Heart right ventricle (tissue), 16 donors: ENCODE measurements at regions not wholly inside any gene's neighbourhood (a gene's known extent, or its start where the extent isn't known, plus 50 kb on each side); places are given as distances from the start of the nearest gene placed in this dataset.
"Not testable (repeated sequence)": the region's sequence is repeated elsewhere in the genome, so short reads cannot be mapped to it uniquely, and the experiment has no call there.

ENCODE experiments used
- ATAC-seq, 8 donors: fragments of 200-7000 bp; cut with Tn5 transposase; one replicate each; pipeline ENCODE4 v1.9.1; 2020; ENCODE audit warnings: mild to moderate bottlenecking in 8 of 8, moderate library complexity in 8 of 8, moderate number of reproducible peaks in 1 of 8
- DNase-seq, 2 donors: peaks; one replicate each; pipeline ENCODE4 v3.0.0-alpha.2; 2020
- H3K27ac ChIP-seq, 10 donors: fragments of 200-600 bp; sonication (generic) in 2 of 10; one replicate each; pipeline versions ENCODE4 v1.5.0 to v1.8.0; 2020 to 2022; ENCODE audit warnings: mild to moderate bottlenecking in 3 of 10
- H3K27me3 ChIP-seq, 7 donors: fragments of 200-600 bp; one replicate each; pipeline ENCODE4 v1.8.0; 2021 to 2022; ENCODE audit warnings: mild to moderate bottlenecking in 2 of 7
- H3K36me3 ChIP-seq, 9 donors: fragments of 200-600 bp; sonication (generic) in 1 of 9; one replicate each; pipeline versions ENCODE4 v1.5.0 to v1.8.0; 2020 to 2022; ENCODE audit warnings: mild to moderate bottlenecking in 2 of 9
- H3K4me1 ChIP-seq, 9 donors: fragments of 200-600 bp; sonication (generic) in 1 of 9; one replicate each; pipeline versions ENCODE4 v1.5.0 to v1.8.0; 2020 to 2022; ENCODE audit warnings: mild to moderate bottlenecking in 4 of 9
- H3K4me3 ChIP-seq, 10 donors: fragments of 200-600 bp; sonication (generic) in 2 of 10; one replicate each; pipeline versions ENCODE4 v1.5.0 to v1.8.0; 2020 to 2022; ENCODE audit warnings: mild to moderate bottlenecking in 7 of 10, moderate library complexity in 2 of 10
- H3K9me3 ChIP-seq, 11 donors: fragments of 200-600 bp in 10 of 11; sonication (generic) in 2 of 11; one replicate each; pipeline versions ENCODE4 v1.5.0 to v1.8.0; 2013 to 2022; ENCODE audit warnings: mild to moderate bottlenecking in 2 of 11, control low read depth in 1 of 11, moderate library complexity in 1 of 11
- WGBS, 2 donors: extraction: QIAGEN DNeasy Blood & Tissue Kit; methylation state at CpG; one replicate each; pipeline ENCODE4 v1.1.7; 2013; ENCODE audit warnings: inconsistent platforms in 1 of 2; 5-methylcytosine and 5-hydroxymethylcytosine counted together
- intact Hi-C, 10 donors: fragments of 100-400 bp; cut with DNase I; formaldehyde crosslinking; loops; one replicate each; pipeline versions ENCODE4 v1.11.1 to v1.14.2; 2022
- TF ChIP-seq, protein P1 (sequence below), 9 donors: fragments of 200-600 bp; sonication (generic) in 2 of 9; IDR thresholded peaks; one replicate each; pipeline versions ENCODE4 v1.5.0 to v1.8.0; 2021 to 2022; ENCODE audit warnings: antibody characterized with exemption in 9 of 9, mild to moderate bottlenecking in 5 of 9, moderate library complexity in 1 of 9
- donor health status: Arrhythmogenic right ventricular cardiomyopathy.
- donor health status: ischemic (EF 13 %, LVEDD 7.1; RV severe dilation, severe dysfunction).
- donor health status: healthy with polysubstance abuse.
- donor health status: DM: no; HTN: yes; CAD: no.
- donor health status: DM: no; HTN: no; CAD: no.
- donor health status: ischemic (EF 25% LVEDD 6.9; RV normal size, moderate dysfunction).
- donor health status: ischemic (EF 25% LVEDD 5.7; RV mildly dilated, moderate dysfunction).
- donor health status: healthy.
- donor health status: DM: yes; HTN: yes; CAD: no.
- donor health status: Ischemic cardiomyopathy.
- donor health status: ischemic (EF 35%, LVEDD 5.7; RV mildly dilated, moderate dysfunction).
- donor health status: nonischemic (EF 11% LVEDD 7.7; RV severe dilation, severe dysfunction).
- donor health status: DM: yes; HTN: yes; CAD: no.
- donor health status: PGD.
- donor health status: ischemic (EF 29% LVEDD 5.4; RV normal size, mild dysfunction).
- donor health status: nonischemic (EF 23%, LVEDD 6.1; RV moderate dilation, normal function).

DNA sequence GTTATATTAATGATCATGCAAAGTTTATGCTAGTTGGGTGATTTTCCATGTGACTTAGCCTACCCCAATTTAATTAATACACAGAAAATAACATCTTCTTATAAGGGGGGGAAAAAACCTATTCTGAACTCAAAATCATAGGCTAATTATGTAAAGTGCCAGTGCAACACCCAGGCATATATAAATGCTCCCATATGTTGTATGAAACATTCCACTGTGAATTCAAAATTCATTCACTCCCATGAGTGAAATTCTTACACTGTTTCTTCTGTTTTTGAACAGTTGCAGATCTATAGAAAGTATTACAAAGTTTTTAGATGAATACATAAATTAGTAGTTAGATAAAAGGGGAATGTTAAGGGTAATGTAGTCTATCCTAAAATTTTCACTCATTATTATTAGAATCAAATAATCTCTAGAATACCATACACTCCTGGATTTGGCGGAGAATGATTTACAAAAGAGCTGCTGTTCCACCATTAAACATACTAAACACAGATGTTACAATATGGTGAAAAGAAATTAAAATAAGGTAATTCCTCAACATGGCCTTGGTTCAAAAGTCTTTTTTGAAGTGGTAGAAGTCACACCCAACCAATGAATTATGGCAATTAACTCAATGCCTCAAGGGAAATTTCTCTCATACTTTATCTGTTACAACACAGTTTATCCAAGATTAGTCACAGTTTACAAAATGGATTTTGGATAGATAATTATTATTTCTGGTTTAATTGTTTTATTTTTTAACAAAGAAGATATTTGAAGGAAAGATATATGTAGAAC lies 454.1 kb upstream of the FLRT2 start:
- 97% methylated on average over 1 of the region's 1 CpG for WGBS, 2 donors
- Histone ChIP-seq H3K27me3 (no peaks in the 10 kb centered on the region), H3K27ac (no peak overlapping the region), H3K4me1 (no peaks in the 10 kb centered on the region), H3K4me3 (no peak overlapping the region), H3K36me3 (no peaks in the 10 kb centered on the region), H3K9me3 (no peaks in the 10 kb centered on the region)
- no peak for ATAC-seq
- intact Hi-C loops = no loop called here
- no peak for DNase-seq
- TF ChIP-seq, protein P1, sequence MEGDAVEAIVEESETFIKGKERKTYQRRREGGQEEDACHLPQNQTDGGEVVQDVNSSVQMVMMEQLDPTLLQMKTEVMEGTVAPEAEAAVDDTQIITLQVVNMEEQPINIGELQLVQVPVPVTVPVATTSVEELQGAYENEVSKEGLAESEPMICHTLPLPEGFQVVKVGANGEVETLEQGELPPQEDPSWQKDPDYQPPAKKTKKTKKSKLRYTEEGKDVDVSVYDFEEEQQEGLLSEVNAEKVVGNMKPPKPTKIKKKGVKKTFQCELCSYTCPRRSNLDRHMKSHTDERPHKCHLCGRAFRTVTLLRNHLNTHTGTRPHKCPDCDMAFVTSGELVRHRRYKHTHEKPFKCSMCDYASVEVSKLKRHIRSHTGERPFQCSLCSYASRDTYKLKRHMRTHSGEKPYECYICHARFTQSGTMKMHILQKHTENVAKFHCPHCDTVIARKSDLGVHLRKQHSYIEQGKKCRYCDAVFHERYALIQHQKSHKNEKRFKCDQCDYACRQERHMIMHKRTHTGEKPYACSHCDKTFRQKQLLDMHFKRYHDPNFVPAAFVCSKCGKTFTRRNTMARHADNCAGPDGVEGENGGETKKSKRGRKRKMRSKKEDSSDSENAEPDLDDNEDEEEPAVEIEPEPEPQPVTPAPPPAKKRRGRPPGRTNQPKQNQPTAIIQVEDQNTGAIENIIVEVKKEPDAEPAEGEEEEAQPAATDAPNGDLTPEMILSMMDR (IDR thresholded peaks at IDR 0.05) = no peak

DNA sequence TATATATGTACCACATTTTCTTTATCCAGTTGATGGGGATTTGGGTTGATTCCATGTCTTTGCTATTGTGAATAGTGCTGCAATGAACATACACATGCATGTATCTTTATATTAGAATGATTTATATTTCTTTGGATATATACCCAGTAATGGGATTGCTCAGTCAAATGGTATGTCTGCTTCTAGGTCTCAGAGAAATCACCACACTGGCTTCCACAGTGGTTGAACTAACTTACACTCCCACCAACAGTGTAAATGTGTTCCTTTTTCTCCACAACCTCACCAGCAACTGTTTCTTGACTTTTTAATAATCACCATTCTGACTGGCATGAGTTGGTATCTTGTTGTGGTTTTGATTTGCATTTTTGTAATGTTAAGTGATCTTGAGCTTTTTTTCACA lies 452.2 kb upstream of the FLRT2 start:
- H3K27ac ChIP-seq, ATAC-seq, DNase-seq, H3K9me3 ChIP-seq, intact Hi-C loops, H3K4me1 ChIP-seq, H3K27me3 ChIP-seq, H3K36me3 ChIP-seq, H3K4me3 ChIP-seq: not testable (repeated sequence)

DNA sequence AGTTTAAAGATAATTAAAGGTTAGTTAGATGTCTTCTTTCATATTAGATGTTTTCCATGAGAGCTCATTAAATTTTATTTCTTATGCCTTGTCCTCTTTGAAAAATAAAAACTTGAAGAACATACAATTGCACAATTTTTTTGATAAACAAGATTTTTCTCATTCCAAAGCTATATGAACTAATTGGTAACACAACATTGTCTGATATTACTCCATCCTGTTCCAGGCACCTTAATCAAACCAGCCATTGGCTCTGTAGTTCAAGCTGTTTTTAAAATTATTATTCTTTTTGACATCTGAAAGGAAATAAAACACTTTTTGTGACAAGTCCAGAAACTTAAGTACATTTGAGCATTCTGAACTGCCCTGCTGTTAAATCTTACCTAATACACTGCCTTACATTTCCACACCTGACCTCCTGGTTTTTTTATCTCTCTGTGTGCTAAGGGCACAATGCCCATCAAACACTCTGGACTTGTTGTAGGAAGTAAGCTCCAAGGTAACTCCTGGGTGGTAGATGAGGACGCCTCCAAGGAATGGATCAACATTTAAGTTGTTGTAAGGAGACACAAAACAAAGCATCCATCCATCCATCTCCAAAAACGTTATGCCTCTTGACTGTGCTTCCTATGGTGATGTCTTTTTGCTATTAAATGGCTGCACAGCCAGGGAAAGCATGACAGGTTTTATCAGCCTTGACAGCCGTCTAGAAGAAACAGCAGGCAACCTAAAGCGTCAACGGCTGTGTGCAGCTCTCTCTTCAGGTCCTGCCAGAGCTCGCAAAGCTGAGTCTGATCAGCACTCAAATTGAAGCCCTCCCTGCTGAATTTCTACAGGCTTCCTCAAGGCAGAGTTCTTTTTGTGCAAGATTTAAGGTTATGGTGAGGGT lies 449.9 kb upstream of the FLRT2 start:
- intact Hi-C loops = no loop called here
- H3K9me3 ChIP-seq = peaks cover 0 to 4% (median 0%) of the 10 kb centered on the region in 11 donors
- no peaks in the 10 kb centered on the region for H3K4me1 ChIP-seq
- no peaks in the 10 kb centered on the region for H3K36me3 ChIP-seq
- ATAC-seq (no peak), DNase-seq (no peak)
- TF ChIP-seq, protein P1 (IDR thresholded peaks at IDR 0.05) = no peak
- 32 to 38% methylated on average over 6 of the region's 6 CpGs for WGBS, 2 donors
- H3K4me3 ChIP-seq = no peak overlapping the region
- H3K27ac ChIP-seq = no peak overlapping the region
- H3K27me3 ChIP-seq = no peaks in the 10 kb centered on the region

DNA sequence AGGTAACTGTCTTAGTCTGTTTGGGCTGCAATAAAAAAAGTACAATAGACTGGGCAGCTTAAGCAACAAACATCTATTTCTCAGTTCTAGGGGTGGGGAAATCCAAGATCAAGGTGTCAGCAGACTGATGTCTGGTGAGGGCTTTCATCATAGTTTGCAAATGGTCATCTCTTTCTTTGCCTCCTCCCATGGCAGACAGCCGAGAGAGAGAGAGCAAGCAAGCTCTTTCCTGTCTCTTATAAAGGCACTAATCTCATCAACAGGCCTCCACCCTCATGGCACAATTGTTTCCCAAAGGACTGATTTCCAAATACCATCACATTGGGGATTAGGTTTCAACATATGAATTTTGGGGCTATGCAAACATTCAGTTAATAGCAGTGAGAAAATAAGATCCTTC lies 445.6 kb upstream of the FLRT2 start:
- no peaks in the 10 kb centered on the region for H3K36me3 ChIP-seq
- H3K4me3 ChIP-seq = no peak overlapping the region
- no peaks in the 10 kb centered on the region for H3K27me3 ChIP-seq
- no peak overlapping the region for H3K27ac ChIP-seq
- TF ChIP-seq, protein P1 (IDR thresholded peaks at IDR 0.05) = no peak
- intact Hi-C loops = no loop called here
- DNase-seq = no peak
- no peaks in the 10 kb centered on the region for H3K4me1 ChIP-seq
- no peak for ATAC-seq
- 44 to 60% methylated on average over 1 of the region's 1 CpG for WGBS, 2 donors
- H3K9me3 ChIP-seq = peaks cover 0 to 4% (median 0%) of the 10 kb centered on the region in 11 donors

DNA sequence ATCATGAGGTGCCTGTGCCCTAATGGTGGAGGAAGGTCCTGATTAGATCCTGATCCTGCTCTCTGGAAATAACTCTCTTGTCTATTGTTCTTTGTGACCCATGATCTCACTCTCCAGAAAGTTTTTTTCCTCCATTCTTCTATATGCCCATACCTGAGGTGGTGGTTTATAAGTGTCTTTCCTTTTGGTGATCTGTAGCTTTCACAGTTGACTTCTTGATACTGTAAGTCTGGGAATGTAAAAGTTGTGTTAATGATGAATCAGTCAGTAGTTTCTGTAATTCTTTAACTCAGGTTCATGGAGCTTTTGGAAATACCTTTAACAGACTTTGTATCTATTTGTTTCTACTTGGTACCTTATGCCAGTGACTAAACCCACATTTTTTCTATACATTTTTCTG lies 444.0 kb upstream of the FLRT2 start:
- TF ChIP-seq, protein P1 (IDR thresholded peaks at IDR 0.05) = no peak
- no peaks in the 10 kb centered on the region for H3K4me1 ChIP-seq
- DNase-seq = no peak
- H3K9me3 ChIP-seq = peaks cover 0 to 4% (median 0%) of the 10 kb centered on the region in 11 donors
- no peak overlapping the region for H3K4me3 ChIP-seq
- no peaks in the 10 kb centered on the region for H3K36me3 ChIP-seq
- no peak for ATAC-seq
- intact Hi-C loops = no loop called here
- no peaks in the 10 kb centered on the region for H3K27me3 ChIP-seq
- H3K27ac ChIP-seq = no peak overlapping the region
